Occipital lobe (tissue), 1 donor: ENCODE measurements at regions not wholly inside any gene's neighbourhood (a gene's known extent, or its start where the extent isn't known, plus 50 kb on each side); places are given as distances from the start of the nearest gene placed in this dataset.

ENCODE experiments used
- DNase-seq: peaks from one replicate; lab custom pipeline; 2025; lab: John Stamatoyannopoulos, UW

DNA sequence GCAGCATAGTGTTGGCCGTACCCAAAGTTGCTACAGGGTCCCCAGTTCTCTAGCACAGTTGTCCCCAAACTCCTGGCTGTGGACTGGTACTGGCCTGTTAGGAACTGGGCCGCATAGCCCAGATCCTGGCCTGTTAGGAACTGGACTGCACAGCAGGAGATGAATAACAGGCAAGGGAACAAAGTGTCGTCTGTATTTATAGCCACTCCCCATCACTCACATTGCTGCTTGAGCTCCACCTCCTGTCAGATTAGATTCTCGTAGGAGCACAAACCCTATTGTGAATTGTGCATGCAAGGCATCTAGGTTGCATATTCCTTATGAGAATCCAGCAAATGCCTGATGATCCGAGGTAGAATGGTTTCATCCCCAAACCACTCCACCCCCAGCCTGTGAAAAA is 604.0 kb upstream of the LMCD1 start:
- peak; percentile 2 for DNase-seq

DNA sequence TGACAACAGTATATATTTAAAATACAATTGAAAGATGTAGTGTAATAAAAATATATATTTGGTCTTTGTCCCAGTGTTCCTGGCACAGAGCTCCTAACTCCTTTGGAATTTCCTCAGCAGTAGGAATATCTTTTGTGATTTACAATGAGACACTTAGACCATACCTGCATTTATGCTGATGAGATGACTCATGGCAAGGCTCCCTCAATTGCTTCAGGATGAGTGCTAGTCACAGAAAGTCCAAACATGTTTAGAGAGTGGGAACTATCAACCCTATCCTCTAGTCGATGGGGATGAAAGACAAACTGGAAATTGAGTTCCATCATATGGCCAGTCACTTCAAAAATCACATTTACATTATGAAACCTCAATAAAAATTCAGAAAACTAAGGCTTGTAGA is 588.3 kb upstream of the LMCD1 start:
- DNase-seq, result no peak

DNA sequence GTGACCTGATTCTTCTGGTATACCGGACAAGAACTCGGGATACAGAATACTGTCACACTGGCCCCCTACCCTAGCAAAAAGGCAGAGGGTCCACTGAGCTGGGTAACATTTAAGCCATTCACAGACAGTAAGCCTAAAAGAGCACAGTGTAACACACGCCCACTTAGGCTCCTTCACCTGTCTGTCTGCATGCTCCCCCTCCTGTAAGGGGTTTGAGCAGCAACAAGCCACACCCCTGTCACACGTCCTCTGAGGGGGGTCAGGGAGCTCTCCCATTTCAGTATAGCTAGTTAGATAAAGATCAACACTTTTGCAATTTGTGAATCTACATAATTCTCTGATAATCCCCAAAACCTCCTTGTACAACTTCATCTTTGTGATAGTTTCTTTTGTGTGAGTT is 586.3 kb upstream of the LMCD1 start:
- DNase-seq, result no peak

DNA sequence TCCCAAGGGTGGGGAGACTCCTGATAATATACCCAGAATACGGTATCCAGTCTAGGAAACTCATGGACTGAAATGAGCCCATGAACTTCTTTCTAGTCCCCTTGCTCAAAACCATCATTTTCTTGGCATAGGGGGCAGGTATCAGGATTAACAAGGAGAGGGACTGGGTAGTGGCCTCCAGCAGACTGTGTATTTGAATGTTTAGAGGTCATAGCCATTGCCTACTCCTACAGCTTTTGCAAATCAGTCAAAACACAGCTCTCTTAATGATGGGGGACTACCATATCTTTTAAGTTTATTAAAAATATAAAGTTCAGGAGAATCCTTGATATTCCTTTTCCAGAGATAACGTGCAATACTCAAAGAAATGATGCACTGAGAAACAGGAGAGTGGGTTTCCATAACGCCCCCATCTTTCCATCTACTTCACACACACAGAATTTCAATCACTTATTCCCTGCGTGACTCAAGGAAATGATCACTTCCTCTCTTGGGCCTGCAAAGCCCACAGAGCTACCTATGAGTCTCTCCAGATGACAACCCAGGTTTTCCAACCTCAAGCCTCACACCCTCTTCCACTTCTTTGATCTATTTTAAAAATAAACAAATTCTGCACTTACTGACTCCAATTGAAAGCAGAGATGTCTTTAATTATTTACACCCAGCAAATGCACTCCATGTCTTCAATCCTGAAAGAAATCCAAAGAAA is 584.0 kb upstream of the LMCD1 start:
- DNase-seq, result no peak

DNA sequence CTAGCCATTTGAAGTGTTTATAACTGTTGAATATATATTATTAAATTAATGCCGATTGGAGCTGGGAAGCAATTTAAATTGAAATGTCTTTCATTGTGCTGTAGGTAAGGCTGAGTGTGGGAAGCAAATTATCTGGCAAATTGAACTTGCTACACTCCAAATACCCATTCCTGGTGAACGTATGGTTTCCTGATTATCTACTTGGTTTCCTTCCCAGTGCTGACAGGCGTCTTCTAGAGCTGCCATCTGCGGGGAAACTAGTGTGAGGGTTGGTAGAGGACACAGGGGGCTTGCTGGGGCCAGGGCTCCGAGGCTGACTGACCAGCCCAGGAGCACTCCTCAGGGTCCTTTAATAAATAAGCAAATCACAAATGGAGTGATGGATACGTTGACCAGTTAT is 581.4 kb upstream of the LMCD1 start:
- no peak for DNase-seq

DNA sequence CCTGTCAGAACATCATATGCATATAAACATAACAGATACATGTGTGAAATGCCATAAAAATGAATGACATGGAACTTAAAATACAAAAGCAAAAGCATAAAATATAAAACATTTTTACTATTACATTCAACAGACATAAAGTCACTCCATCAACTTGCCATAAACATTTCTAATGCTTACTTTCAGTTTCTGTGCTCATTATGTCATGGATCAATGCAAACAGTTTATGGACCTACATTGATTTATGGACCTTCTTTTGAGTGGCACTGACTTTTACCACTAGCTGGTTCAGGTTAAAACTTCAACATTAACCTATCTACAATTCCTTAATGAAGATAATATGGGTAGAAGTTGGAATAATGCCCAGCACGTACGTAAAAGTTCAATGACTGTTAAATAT is 577.4 kb upstream of the LMCD1 start:
- DNase-seq, result no peak

DNA sequence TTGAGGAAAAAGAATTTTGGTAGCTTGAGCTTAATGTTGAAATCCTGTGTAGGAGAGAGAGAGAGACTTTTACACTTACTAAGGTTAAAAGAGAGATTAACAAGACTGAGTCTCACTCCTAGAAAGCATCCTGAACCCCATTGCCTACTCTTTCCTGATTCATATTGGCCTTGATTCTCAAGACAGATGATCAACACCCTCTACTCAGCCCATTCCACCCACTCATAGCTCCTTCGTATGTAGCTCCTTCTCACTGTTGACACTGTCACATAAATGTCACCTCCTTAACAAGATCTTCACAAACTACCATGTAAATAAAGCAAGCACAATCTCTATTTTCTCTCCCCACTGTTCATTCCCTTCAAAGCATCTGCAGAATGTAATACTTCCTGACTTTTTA is 574.6 kb upstream of the LMCD1 start:
- no peak for DNase-seq

DNA sequence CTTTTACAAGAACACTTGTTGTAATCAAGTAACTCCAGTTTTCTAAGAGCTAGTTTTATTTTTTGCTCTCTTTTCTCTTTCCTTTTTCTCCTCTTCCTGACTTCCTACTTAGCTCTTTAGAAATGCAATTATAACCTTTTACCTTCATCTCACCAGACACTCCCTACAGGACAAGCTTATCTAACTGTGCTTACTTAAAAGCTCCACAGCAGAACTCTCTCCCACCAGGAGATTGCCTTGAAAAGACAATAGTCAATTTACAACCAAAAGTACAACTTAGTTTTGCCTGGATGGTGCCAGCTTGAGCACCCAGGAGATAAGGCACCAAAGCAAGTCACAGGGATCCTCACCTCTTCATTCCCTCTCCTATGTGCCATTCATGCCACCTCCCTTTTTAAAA is 573.8 kb upstream of the LMCD1 start:
- no peak for DNase-seq

DNA sequence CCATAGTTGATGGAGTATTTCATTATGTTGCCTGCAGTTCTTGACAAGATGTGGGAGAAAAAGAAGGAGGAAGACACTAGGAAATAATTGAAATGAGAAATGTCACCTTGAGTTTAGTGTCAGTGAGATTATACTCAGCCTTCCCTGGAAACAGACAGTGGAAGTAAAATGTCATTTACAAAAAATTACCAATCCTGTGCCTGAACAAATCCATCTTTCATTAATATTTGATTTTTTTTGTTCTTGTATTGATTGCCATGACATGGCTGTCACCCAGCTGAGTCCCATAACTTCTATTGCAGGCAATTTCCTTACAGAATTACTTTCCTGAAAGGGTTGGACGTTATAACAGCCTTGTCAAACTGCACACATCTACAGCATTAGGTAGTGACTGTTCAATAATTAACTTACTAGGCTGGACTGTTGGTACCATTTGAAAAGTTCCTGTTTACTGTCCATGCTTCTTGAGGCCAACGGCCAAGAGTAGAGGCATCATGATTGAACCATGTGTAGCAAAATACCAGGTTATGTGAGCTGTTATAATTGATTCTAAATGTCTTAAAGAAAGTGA is 572.2 kb upstream of the LMCD1 start:
- DNase-seq, result no peak

DNA sequence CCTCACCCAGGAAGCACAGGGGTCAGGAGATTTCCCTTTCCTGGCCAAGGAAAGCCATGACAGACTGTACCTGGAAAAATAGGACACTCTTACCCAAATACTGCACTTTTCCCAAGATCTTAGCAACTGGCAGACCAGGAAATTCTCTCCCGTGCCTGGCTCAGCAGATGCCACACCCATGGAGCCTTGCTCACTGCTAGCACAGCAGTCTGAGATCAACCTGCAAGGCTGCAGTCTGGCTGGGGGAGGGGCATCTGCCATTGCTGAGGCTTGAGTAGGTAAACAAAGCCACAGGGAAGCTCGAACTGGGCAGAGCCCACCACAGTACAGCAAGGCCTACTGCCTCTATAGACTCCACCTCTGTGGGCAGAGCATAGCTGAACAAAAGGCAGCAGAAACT is 567.3 kb upstream of the LMCD1 start:
- no peak for DNase-seq

DNA sequence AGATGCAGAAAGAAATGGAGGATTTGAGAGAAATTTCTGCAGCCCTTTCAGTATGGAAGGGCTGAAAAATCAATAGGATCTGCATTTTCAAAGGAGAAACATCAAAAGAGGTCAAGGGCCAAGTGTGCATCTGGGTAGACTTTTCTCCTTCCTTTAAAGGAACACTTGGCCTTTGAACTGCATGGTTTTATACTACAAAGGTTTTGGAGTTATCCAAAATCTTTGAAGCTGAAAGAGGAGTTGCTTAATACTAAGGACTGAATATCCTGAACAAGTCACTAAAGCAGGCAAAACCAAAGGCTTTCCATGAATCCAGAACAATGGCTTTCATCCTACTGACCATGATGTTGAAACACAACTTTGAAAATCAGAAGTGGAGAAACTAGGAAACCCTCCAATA is 553.7 kb upstream of the LMCD1 start:
- no peak for DNase-seq

DNA sequence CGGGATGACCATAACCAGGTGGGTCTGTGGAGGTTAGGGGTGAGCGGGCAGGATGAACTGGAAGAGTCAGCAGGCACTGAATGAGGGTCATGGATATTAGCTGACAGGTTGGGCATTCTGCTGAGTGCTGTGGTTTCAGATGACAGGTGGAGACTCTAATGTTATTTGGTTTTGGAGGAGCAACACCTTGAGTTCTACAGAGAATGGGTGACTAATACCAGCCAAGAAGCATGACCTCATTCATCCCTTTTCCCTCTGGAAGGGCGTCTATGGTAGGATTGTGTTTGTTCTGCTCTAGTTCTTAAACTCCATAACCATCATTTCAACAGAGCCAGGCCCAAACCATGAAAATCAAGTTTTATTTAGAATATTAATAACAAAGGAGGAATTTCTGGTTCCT is 550.7 kb upstream of the LMCD1 start:
- no peak for DNase-seq

DNA sequence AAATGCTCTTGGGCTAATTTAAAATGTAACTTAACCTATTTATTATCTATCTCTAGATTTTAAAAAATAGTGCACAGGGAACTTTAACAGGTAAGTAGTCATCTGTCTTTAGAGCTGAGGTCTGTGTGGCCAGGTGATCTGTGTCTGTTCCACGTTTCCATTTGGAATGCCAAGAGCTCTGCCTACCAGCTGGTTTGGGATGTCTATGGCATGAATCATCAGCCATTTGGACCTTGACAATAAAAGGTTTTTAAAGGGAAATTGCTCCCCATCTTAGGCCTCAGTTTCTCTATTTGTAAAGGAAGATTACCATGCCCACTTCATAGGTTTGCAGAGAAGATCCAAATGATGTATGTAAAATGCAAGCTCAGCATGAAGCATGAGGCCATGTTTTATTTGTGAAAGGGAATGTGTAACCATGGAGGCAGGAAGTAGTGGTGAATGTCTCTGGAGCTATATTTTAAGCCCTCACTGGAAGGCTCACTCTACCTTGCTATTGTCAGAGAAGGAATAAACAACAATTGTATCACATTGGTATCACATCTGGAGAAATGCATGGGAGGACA is 548.1 kb upstream of the LMCD1 start:
- DNase-seq, result no peak

DNA sequence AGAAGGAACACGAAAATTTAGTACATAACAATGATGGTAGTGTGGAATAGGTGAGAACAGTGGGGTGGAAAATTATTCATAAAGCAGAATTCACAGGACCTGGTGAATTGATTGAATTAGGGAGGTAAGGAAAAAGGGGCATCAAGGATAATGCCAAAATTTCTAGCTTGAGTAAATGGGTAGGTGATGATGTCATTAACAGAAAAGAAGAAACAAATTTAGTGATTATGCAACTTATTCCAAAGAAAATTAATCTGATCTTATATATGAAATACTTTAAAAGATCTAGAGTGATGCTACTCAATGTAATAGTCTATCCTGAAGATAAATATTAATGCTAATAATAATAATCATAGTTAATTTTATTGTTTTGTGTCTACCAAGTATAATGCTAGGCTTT is 544.6 kb upstream of the LMCD1 start:
- DNase-seq, result no peak

DNA sequence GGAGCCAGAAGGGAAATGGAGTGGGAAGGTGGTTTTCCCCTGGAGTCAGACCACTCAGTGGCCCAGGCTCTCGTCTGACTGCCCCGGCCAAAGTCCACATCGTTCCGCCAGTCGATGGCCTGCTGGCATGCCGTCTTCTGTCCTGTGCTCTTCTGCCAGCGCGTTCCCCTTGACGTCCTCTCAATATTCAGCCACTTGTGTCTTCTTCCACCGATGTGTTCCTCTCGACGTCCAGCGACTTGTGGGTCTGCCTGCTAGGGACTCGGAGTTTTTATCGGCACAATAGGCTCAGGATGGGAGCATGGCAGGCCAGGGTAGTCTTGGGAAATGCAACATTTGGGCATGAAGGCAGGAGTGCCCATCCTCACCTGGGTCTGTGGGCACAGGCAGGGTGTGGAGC is 542.5 kb upstream of the LMCD1 start:
- DNase-seq, result no peak

DNA sequence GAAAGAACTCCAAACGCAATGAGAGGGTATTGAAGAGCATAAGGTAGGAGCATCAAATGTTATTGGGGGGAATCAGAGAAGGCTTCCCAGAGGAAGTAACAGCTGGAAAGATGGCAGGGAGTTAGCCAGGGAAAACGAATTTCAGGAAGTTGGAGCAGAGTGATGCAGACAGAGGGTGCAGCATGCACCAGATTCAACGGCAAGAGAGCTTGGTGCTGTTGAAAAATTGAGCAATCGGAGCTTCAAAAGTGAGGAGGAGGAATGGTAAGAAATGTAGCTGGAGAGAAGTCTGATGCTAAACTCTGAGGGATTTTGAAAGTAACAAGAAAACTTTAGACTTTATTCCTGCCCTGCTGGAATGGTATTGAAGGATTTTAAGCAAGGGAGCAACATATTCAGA is 541.0 kb upstream of the LMCD1 start:
- no peak for DNase-seq

DNA sequence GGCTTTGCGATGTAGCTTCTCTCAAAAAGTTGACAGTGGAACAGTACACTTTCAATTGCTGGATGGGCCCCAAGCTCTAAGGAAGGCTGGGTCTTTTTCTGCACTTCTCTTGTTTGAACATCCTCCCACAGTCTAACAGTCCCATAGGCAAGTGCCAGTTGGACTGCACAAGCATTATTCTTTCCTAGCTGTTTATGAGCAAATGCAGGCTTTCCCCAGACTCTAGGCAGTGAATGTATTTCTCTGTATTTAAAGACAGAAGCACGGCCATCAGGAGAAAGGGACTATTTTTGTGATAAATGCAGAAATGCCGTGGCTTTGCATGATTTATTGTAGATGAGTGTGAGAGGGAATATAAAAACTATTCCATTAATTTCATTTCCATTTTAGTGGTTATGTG is 539.3 kb upstream of the LMCD1 start:
- DNase-seq, result no peak

DNA sequence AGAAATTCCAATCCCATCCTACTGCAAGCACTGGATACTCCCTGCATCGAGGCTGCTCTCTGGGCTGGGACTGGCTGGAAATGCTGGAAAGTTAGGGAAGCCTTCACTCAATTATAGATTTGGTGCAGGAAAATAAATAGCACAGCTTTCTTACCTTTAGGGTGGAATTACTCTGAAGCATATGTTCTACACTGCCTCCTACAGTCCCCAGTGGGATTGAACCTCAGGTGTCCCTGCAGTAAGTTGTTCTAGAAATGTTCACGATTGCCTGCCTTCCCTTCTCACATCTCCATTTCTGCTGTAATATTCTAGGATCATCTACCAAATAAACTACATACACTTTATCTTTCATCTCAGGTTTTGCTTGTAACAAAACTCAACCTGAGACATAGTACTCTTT is 536.7 kb upstream of the LMCD1 start:
- DNase-seq, result no peak

DNA sequence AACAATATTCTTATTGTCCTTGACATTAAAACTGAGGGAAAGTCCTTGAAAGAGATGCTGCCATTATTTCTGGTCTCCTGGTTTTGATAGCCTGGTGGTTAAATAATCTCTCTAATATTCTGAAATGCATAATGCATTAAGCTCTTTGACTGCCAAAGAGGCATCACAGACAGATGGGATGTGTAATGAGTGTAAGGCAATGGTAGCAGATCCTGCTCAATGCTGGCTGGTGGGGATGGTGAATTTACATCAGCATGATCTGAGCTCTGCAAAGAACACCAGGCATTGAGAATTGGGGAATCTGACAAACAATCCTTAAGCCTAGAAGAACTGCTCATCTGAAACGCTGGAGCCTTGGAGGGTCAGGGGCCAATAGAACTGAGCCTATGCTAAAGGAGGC is 528.6 kb upstream of the LMCD1 start:
- DNase-seq, result no peak

DNA sequence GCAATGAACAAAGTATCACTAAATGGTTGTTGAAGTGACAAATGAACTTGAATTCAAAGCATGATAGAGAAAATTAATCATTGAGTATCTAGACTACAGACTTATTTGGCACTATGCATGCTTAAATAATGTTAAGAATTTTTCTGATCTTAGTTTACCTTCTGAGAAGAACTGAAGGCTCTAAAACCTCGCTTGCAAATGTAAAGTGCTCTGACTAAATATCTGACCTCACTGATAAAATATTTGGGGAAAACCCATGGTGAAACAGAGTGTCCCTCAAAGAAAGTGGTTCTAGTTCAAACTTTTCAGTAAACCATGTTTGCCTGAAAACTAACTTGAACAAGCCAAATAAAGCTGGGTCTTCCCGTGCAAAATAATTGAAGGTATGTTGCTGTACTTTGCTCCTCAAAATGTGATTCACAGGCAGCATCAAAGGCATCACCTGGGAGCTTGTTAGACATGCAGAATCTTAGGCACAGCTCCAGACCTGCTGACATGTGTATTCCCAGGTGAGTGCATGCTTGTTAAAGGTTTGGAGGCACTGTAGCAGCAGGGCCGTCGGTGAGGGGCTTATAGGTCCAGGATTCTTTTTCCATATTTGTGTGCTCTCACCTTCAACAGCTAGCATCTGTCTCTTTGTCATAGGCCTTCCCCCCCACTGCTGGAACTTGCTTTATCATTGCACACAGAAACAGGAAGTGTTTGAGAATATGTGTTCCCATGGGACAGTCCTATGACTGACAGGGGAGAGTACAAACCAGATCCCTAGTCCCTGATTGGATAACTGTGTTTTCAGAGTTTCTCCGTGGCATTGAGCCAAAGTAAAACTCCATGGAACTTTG is 524.2 kb upstream of the LMCD1 start:
- DNase-seq, result no peak

DNA sequence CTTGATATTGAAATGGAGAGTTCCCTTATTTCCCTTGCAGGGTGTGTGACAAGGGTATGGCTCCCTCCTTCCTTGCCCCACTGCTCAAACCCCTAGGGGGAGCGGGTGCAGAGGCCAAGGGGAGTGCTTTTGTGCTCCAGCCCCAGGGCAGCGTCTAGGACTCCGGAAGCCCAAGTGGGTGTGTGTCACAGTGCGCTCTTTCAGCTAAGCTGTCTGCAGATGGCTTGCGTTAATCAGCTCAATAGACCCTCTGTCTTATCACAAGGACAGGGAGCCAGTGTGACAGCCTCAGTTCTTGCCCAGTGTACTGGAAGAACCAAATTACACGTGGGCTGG is 523.6 kb upstream of the LMCD1 start:
- DNase-seq, result peak; percentile 13

DNA sequence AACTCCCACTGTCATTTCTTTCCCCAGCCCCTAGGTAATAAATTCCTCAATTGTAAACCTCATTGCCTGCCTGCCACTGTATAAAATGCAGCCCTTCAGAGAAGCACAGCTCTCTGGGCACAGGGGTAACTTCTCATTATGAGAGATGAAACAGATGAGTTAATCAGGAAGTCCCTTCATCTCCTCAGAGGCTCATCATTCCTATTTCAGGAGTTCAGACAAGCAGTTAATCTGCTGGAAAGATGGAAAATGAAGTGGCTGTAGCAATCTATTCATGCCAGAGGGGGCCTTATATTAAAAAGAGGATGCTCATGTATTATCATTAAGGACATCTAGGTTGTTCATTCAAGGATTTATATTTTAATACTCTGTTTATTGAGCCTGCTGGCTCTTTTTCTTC is 519.5 kb upstream of the LMCD1 start:
- no peak for DNase-seq

DNA sequence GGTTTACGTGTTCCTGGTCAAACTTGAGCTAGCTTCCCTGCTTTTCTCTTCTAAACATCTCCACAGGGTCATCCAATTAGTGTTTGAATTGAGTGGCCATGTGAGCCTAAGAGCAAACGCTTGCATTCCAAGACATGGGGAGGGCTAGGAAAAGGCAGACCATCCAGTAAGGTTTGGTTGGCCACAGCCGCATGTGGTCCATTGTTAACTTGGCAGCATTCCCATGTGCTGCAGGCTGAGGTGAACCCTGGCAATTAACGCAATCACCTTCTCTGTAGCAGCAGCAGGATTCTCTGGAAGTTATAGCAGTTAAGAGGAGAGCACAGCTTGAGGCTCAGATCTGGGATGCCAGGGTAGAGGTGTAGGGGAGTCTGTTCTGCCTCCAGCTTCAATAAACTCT is 502.2 kb upstream of the LMCD1 start:
- no peak for DNase-seq
